GM18868 (cell line): ENCODE measurements at regions not wholly inside any gene's neighbourhood (a gene's known extent, or its start where the extent isn't known, plus 50 kb on each side); places are given as distances from the start of the nearest gene placed in this dataset.
A peak's percentile ranks its signal among the peaks of the same experiment; 100 is the strongest.
"Not testable (repeated sequence)": the region's sequence is repeated elsewhere in the genome, so short reads cannot be mapped to it uniquely, and the experiment has no call there.

Experiments used
- ATAC-seq: cut with Tn5 transposase; IDR thresholded peaks from one replicate; pipeline ENCODE4 v1.9.1; 2021; ENCODE audit warnings: mild to moderate bottlenecking, moderate library complexity; ENCODE audit not compliant: unreplicated experiment

- ATAC-seq = not testable (repeated sequence)
Measured at GRCh38 chr2:209145220-209145691, 278.6 kb upstream of the MAP2 start.

DNA sequence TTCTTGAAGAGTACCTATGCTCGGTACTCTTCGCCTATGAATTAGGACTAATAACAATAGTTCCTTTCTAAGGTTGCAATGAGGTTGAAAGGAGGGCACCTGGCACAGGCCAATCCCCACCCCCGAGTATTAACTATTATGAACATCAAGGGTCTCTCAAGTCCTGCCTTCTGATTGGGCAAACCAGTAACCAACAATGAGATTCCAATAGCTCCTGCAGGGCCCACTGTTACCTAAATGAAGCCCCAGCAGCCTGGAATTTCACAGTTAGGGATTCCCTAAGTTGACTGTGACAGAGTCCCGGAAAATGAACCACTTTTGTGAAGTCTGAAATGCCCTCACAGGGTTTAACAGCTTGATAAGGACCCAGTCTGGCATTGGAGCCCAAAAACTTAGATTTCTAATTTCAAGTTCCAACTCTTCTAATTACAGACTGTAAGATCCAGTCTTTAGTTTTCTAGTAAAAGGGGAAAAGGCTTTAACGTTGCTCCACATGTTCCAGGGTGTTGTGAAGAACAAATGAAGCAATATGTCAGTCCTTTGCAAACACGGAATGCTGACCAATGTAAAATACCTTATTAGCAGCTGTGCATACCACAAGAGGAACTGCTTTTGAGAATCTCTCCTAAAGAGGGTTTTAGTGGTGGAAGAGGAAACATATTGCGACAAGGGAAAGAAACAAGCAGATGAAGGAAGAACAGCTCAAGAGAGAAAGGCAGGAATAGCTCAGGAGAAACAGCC, 277.7 kb upstream of the MAP2 start:
- no peak for ATAC-seq

- no peak for ATAC-seq
Measured at GRCh38 chr2:209146682-209147320, 277.0 kb upstream of the MAP2 start.

- no peak for ATAC-seq
Measured at GRCh38 chr2:209147981-209148380, 275.9 kb upstream of the MAP2 start.

GRCh38 chr2:209160800-209161588, 262.9 kb upstream of the MAP2 start:
- no peak for ATAC-seq

GRCh38 chr2:209162129-209162528, 261.7 kb upstream of the MAP2 start:
- no peak for ATAC-seq

DNA sequence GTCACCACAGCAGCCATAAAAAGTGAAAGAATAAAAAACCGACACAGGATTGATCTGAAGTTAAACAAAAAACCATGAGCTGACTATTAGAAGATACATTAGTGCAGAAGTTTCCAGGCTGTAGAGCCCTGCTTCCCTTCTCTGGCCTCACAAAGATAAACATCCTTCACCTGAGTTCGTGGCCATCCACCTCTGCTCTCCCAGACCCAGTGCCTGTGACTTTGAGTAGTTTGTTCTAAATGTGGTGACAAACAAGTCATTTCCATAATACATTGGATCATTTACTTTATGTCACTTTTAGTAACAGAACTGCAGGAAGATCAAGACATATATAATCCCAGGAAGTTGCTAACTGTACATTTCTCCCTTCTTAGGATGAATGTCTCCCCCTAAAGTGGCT, 241.9 kb upstream of the MAP2 start:
- ATAC-seq = no peak

- ATAC-seq = not testable (repeated sequence)
Measured at GRCh38 chr2:209186886-209187285, 237.0 kb upstream of the MAP2 start.

- peak; percentile 62 for ATAC-seq
Measured at GRCh38 chr2:209189893-209190292, 234.0 kb upstream of the MAP2 start.

DNA sequence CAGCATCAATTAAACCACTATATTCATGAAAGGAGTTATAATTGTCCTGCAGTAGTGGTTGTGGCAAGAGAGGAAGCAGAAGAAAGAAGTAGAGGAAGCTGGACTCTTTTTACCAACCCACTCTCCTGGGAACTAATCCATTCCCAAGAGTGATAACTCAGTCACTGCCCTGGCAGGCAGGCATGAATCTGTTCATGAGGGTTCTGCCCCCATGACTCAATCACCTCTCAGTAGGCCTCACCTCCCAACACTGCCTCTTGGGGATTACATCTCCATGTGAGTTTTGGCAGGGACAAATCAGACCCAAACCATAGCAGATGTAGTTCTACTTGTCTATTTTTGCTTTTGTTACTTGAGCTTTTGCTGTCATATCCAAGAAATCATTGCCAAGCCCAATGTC, 232.7 kb upstream of the MAP2 start:
- peak; percentile 48 for ATAC-seq

DNA sequence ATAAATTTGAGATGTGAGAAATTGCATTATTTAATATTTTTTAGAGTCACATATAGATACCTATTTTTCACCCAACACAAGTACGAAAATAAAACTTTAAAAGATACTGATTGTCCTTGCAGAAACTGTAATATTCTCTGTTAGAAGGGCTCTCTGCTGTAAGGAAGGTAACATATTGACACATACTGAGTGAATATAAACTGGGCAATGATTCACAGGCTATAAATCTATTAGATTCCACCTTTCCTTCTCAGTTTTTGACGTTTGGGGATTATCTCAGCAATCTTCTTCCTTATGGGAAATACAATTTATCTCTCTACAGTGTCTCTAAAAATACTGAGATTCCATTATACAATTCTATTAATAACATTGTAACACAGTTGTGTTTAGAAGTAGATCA, 229.1 kb upstream of the MAP2 start:
- ATAC-seq = no peak

- peak; percentile 78 for ATAC-seq
Measured at GRCh38 chr2:209208211-209208610, 215.6 kb upstream of the MAP2 start.

GRCh38 chr2:209209943-209210342, 213.9 kb upstream of the MAP2 start:
- ATAC-seq = no peak

- no peak for ATAC-seq
Measured at GRCh38 chr2:209230560-209230959, 193.3 kb upstream of the MAP2 start.

GRCh38 chr2:209236377-209236776, 187.5 kb upstream of the MAP2 start:
- no peak for ATAC-seq

GRCh38 chr2:209238765-209239584, 184.9 kb upstream of the MAP2 start:
- ATAC-seq = no peak

- ATAC-seq = no peak
Measured at GRCh38 chr2:209239585-209239938, 184.3 kb upstream of the MAP2 start.

DNA sequence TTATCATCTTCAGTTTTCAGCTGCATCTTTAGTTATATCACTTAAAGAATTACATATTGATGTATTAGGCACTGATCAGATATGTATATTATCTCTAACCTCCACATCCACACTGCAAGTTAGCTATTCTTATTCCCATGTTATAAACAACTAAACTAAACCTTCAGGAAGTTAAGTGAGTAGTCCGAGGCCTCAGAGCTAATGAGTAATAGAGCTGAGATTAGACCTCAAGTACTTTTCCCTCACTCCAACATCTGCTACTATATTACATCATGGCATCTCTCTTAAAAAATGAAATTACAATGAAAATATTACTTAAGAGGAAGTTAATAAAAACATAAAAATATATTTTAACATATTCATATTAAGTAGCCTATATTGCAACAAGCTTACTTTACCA, 183.6 kb upstream of the MAP2 start:
- ATAC-seq = no peak

- peak; percentile 56 for ATAC-seq
Measured at GRCh38 chr2:209253544-209253943, 170.3 kb upstream of the MAP2 start.

DNA sequence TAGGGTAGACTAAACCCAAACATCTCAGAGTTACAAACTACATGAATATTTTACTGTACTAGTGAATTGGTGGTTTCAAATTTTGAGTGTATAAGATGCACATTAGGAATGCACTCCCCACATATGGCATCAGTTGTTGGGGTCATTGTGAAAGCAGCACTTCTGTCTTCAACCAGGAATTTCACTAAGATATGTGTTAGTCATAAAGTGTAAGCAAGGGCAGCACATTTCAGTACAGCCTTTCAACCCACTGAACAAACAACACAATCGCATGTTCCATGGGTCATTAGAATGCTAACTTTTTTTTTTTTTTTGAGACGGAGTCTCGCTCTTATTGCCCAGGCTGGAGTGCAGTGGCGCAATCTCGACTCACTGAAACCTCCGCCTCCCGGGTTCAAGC, 164.1 kb upstream of the MAP2 start:
- no peak for ATAC-seq

DNA sequence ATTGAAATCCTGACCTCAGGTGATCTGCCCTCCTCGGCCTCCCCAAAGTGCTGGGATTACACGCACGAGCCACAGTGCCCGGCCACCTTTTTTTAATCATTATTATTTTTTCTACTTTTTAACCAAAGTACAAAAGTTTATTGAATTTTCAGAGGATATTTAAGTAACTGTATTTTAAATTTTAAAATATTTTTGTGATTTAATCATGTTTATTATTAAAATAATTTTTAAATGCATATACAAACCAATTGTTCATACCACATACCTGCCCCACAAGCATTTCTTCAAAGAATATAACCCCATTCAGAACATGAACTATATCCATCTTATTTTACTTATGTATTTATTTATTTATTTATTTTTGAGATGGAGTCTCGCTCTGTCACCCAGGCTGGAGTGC, 163.6 kb upstream of the MAP2 start:
- no peak for ATAC-seq
